KMS-11 (cell line): ENCODE measurements at regions not wholly inside any gene's neighbourhood (a gene's known extent, or its start where the extent isn't known, plus 50 kb on each side); places are given as distances from the start of the nearest gene placed in this dataset.

Experiments used
- H2AFZ ChIP-seq: fragments of 200-600 bp; sonication (generic); 2 replicates; pipeline ENCODE4 v1.6.1; 2016; ENCODE audit warnings: antibody characterized with exemption, mixed run types, low read depth
- H3K27ac ChIP-seq: fragments of 200-600 bp; sonication (generic); 2 replicates; pipeline ENCODE4 v1.6.1; 2016; ENCODE audit warnings: mild to moderate bottlenecking, mixed run types
- H3K27me3 ChIP-seq: fragments of 200-600 bp; sonication (generic); 2 replicates; pipeline ENCODE4 v1.6.1; 2017; ENCODE audit warnings: mild to moderate bottlenecking, low read depth, mixed run types, moderate library complexity; ENCODE audit not compliant: insufficient read depth
- H3K36me3 ChIP-seq: fragments of 200-600 bp; sonication (generic); 2 replicates; pipeline ENCODE4 v1.6.1; 2017; ENCODE audit warnings: mild to moderate bottlenecking, mixed run types; ENCODE audit not compliant: insufficient read depth
- H3K4me1 ChIP-seq: fragments of 200-600 bp; sonication (generic); 2 replicates; pipeline ENCODE4 v1.6.1; 2016; ENCODE audit warnings: mild to moderate bottlenecking, low read depth, mixed run types; ENCODE audit not compliant: poor library complexity, severe bottlenecking
- H3K4me2 ChIP-seq: fragments of 200-600 bp; sonication (generic); 2 replicates; pipeline ENCODE4 v1.7.0; 2016; ENCODE audit warnings: mild to moderate bottlenecking, mixed run types
- H3K4me3 ChIP-seq: fragments of 200-600 bp; sonication (generic); IDR thresholded peaks from 2 replicates; pipeline ENCODE4 v1.6.1; 2017; ENCODE audit warnings: low read depth, low read length, mixed read lengths; ENCODE audit not compliant: insufficient read depth
- H3K79me2 ChIP-seq: fragments of 200-600 bp; sonication (generic); 2 replicates; pipeline ENCODE4 v1.6.1; 2016; ENCODE audit warnings: low read depth, mixed run types; ENCODE audit not compliant: insufficient read depth
- H3K9ac ChIP-seq: fragments of 200-600 bp; sonication (generic); 2 replicates; pipeline ENCODE4 v1.6.1; 2016; ENCODE audit warnings: mild to moderate bottlenecking, mixed run types
- H4K20me1 ChIP-seq: fragments of 200-600 bp; sonication (generic); 2 replicates; pipeline ENCODE4 v1.6.1; 2016; ENCODE audit warnings: mild to moderate bottlenecking, mixed run types; ENCODE audit not compliant: insufficient read depth
- TF ChIP-seq, protein P1 (sequence below): fragments of 200-600 bp; sonication (generic); conservative IDR thresholded peaks from 2 replicates; pipeline ENCODE4 v1.6.1; 2017; ENCODE audit warnings: low read depth, mild to moderate bottlenecking, antibody characterized with exemption, low read length, moderate library complexity, mixed read lengths

DNA sequence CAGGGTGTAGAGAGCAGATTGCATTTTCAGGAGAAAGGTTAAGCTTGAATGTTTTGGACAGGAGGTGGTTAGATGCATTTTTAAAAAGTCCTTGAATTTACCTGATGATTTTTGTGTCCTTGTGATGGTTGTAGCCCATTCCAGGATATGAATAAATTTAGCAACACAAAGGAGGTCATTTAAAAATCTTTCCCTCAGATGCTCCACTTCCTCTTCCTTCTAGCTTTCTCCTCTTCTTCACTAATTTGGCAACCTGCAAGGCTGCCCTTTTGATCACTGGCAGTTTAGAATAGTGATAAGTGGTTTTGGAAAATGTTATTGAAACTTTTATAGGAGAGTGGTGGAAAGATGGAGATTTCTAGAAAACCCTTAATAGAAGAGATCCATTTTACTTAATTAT lies 124.0 kb downstream of the LMO4 start:
- Histone ChIP-seq H3K4me2 (no peak overlapping the region), H3K79me2 (no peaks in the 10 kb centered on the region), H3K9ac (no peak overlapping the region), H3K27me3 (no peaks in the 10 kb centered on the region), H3K4me3 (no peak overlapping the region), H3K4me1 (peaks cover 23% of the 10 kb centered on the region), H2AFZ (no peak overlapping the region), H3K27ac (no peak overlapping the region), H3K36me3 (no peaks in the 10 kb centered on the region), H4K20me1 (no peaks in the 10 kb centered on the region)
- TF ChIP-seq, protein P1, sequence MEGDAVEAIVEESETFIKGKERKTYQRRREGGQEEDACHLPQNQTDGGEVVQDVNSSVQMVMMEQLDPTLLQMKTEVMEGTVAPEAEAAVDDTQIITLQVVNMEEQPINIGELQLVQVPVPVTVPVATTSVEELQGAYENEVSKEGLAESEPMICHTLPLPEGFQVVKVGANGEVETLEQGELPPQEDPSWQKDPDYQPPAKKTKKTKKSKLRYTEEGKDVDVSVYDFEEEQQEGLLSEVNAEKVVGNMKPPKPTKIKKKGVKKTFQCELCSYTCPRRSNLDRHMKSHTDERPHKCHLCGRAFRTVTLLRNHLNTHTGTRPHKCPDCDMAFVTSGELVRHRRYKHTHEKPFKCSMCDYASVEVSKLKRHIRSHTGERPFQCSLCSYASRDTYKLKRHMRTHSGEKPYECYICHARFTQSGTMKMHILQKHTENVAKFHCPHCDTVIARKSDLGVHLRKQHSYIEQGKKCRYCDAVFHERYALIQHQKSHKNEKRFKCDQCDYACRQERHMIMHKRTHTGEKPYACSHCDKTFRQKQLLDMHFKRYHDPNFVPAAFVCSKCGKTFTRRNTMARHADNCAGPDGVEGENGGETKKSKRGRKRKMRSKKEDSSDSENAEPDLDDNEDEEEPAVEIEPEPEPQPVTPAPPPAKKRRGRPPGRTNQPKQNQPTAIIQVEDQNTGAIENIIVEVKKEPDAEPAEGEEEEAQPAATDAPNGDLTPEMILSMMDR, result no peak

DNA sequence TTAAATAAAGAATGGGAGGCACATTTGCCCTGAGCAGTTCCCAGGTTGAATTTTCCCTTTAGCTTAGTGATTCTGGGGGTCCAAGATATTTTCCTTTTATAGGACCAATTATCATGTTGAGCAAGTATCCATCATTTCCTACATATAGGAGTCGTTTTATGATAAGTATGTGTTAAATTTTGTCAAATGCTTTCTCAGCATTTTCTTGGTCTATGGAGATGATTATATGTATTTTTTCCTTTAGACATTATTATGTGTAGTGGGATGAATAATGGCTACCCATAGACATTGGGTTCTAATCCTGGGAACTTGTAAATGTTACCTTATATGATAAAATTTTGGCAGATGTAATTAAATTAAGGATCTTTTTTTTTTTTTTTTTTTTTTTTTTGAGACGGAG lies 128.7 kb downstream of the LMO4 start:
- H3K4me2 ChIP-seq, result no peak overlapping the region
- TF ChIP-seq, protein P1, result no peak
- H3K27ac ChIP-seq, result no peak overlapping the region
- H3K79me2 ChIP-seq, result no peaks in the 10 kb centered on the region
- H4K20me1 ChIP-seq, result no peaks in the 10 kb centered on the region
- H3K4me3 ChIP-seq, result no peak overlapping the region
- H3K9ac ChIP-seq, result no peak overlapping the region
- H3K36me3 ChIP-seq, result no peaks in the 10 kb centered on the region
- no peak overlapping the region for H2AFZ ChIP-seq
- peaks cover under 1% of the 10 kb centered on the region for H3K4me1 ChIP-seq
- H3K27me3 ChIP-seq, result no peaks in the 10 kb centered on the region

DNA sequence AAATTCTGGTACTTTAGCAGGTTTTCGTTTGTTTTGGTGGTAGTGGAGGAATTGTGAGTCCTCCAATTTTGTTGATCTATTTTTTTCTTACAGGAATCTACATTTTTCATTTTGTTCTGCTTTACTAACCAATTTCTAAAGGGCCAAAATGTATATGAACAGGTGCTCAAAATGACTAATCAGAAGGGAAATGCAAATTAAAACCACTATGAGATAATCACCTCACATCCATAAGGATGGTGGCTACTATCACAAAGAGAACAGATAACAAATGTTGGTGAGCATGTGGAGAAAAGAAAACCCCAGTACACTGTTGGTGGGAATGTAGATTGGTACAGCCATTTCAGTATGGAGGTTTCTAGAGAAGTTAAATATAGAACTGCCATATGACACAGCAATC lies 134.2 kb downstream of the LMO4 start:
- peaks cover 17% of the 10 kb centered on the region for H3K4me1 ChIP-seq
- H3K27me3 ChIP-seq, result no peaks in the 10 kb centered on the region
- H3K27ac ChIP-seq, result no peak overlapping the region
- H2AFZ ChIP-seq, result no peak overlapping the region
- H3K9ac ChIP-seq, result no peak overlapping the region
- no peak overlapping the region for H3K4me2 ChIP-seq
- no peak overlapping the region for H3K4me3 ChIP-seq
- no peaks in the 10 kb centered on the region for H4K20me1 ChIP-seq
- no peaks in the 10 kb centered on the region for H3K79me2 ChIP-seq
- TF ChIP-seq, protein P1, result no peak
- no peaks in the 10 kb centered on the region for H3K36me3 ChIP-seq

DNA sequence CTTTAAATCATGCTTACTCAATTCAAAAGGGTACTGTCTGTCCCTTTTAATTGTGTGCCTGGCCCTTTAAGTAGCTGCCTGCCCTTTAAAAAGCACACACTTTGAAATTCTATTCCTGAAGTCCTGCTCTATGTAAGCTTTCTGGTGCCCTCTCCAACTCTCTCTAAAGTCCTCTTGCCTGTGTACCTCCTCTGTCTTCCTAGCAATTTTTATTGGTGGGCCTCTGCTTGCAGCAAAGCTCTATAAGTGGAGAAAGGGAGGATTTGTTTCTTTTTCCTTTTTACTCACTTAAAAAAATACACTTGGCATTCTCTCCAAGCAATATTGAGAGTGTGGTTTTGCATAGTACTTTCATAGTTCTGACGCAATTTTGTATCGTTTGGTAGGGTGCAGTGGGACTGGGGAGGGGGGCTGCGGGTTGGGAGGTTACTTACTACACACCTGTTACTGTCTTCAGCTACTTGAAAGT lies 135.4 kb downstream of the LMO4 start:
- Histone ChIP-seq H3K4me2 (no peak overlapping the region), H3K27ac (no peak overlapping the region), H3K27me3 (no peaks in the 10 kb centered on the region), H3K4me1 (peaks cover 17% of the 10 kb centered on the region), H3K9ac (no peak overlapping the region), H3K36me3 (no peaks in the 10 kb centered on the region), H3K79me2 (no peaks in the 10 kb centered on the region), H2AFZ (no peak overlapping the region), H4K20me1 (no peaks in the 10 kb centered on the region), H3K4me3 (no peak overlapping the region)
- TF ChIP-seq, protein P1, result no peak
